ENCODE measurements at regions not wholly inside any gene's neighbourhood (a gene's known extent, or its start where the extent isn't known, plus 50 kb on each side); places are given as distances from the start of the nearest gene placed in this dataset.

- no peak for DNase-seq
Observed at GRCh38 chr19:33947265-33947964, 150.7 kb downstream of the KCTD15 start.

- no peak for DNase-seq
Observed at GRCh38 chr19:33948651-33949335, 152.1 kb downstream of the KCTD15 start.

- DNase-seq = no peak
Observed at GRCh38 chr19:33950091-33950750, 153.6 kb downstream of the KCTD15 start.

- no peak for DNase-seq
Observed at GRCh38 chr19:33953023-33953422, 156.4 kb downstream of the KCTD15 start.

GRCh38 chr19:33953592-33953991, 156.9 kb downstream of the KCTD15 start:
- no peak for DNase-seq

GRCh38 chr19:33954686-33955085, 158.0 kb downstream of the KCTD15 start:
- DNase-seq = no peak

- DNase-seq = no peak
Observed at GRCh38 chr19:33956941-33957340, 160.3 kb downstream of the KCTD15 start.

GRCh38 chr19:33957804-33958203, 161.1 kb downstream of the KCTD15 start:
- DNase-seq = no peak

GRCh38 chr19:33960566-33960965, 163.9 kb downstream of the KCTD15 start:
- no peak for DNase-seq

GRCh38 chr19:33962161-33962560, 165.5 kb downstream of the KCTD15 start:
- no peak for DNase-seq

GRCh38 chr19:33963514-33963913, 166.8 kb downstream of the KCTD15 start:
- no peak for DNase-seq

- DNase-seq = no peak
Observed at GRCh38 chr19:33971073-33971472, 174.4 kb downstream of the KCTD15 start.

- DNase-seq = no peak
Observed at GRCh38 chr19:33977756-33978685, 181.4 kb downstream of the KCTD15 start.

- DNase-seq = no peak
Observed at GRCh38 chr19:33982706-33983105, 186.0 kb downstream of the KCTD15 start.

GRCh38 chr19:33988601-33989000, 183.7 kb upstream of the LSM14A start:
- DNase-seq = no peak

- DNase-seq = no peak
Observed at GRCh38 chr19:33997690-33998089, 174.6 kb upstream of the LSM14A start.

- DNase-seq = no peak
Observed at GRCh38 chr19:33998302-33998701, 174.0 kb upstream of the LSM14A start.

GRCh38 chr19:33998739-33999345, 173.5 kb upstream of the LSM14A start:
- no peak for DNase-seq

- DNase-seq = no peak
Observed at GRCh38 chr19:34017024-34017423, 155.3 kb upstream of the LSM14A start.

- no peak for DNase-seq
Observed at GRCh38 chr19:34017601-34018000, 154.7 kb upstream of the LSM14A start.

GRCh38 chr19:34018546-34018945, 153.8 kb upstream of the LSM14A start:
- no peak for DNase-seq

All from hypothalamus (tissue), 51 donors.